ENCODE measurements at regions not wholly inside any gene's neighbourhood (a gene's known extent, or its start where the extent isn't known, plus 50 kb on each side); places are given as distances from the start of the nearest gene placed in this dataset.
A peak's percentile ranks its signal among the peaks of the same experiment; 100 is the strongest.

DNA sequence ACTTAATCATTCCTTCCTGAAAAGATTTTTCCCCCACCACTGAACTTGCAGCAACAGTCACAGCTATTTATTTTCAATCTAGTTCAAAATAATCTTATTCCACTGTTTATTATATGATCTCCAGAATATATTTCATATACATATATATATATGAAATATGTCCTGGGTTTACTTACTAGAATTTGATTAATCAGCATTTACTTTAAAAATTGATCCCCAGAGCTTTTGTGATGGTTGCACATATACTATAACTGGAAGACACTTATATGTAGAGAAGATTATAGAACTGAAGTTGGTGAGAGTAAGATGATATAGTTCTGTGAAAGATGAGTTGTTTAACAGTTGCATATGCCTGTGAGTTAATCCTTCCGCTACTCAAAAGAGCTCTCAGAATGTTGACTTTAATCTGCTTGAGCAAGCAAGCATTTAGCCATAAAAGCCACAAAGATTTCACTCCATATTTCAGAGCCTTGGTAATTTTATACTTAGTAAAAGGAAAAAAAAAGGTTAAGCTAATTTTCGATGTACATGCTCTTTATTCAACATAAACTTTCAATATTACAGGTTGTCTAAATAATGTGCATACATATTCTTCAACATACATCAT lies 399.3 kb upstream of the CDH9 start:
- Histone ChIP-seq H3K4me3 (ENCODE audit: low read length in 3 of 3) (no peak overlapping the region), H3K9me3 (ENCODE audit: control insufficient read depth in 2 of 3, insufficient read depth in 1 of 3, low read length in 3 of 3) (no peaks in the 10 kb centered on the region), H3K9ac (ENCODE audit: low read length in 3 of 3) (no peak overlapping the region), H3K27me3 (ENCODE audit: control insufficient read depth, insufficient read depth, low read length) (no peaks in the 10 kb centered on the region), H3K36me3 (ENCODE audit: control insufficient read depth in 2 of 3, insufficient read depth in 3 of 3, low read length in 3 of 3) (no peaks in the 10 kb centered on the region), H3K27ac (ENCODE audit: low read depth in 2 of 2, low read length in 2 of 2) (no peak overlapping the region), H3K4me1 (ENCODE audit: control insufficient read depth in 2 of 3, insufficient read depth in 2 of 3, low read depth in 1 of 3, low read length in 3 of 3) (no peaks in the 10 kb centered on the region)
- FAIRE-seq (no peak), DNase-seq (peak in 2 of 5 donors; percentile 34 to 35)
- TF ChIP-seq, protein P1, sequence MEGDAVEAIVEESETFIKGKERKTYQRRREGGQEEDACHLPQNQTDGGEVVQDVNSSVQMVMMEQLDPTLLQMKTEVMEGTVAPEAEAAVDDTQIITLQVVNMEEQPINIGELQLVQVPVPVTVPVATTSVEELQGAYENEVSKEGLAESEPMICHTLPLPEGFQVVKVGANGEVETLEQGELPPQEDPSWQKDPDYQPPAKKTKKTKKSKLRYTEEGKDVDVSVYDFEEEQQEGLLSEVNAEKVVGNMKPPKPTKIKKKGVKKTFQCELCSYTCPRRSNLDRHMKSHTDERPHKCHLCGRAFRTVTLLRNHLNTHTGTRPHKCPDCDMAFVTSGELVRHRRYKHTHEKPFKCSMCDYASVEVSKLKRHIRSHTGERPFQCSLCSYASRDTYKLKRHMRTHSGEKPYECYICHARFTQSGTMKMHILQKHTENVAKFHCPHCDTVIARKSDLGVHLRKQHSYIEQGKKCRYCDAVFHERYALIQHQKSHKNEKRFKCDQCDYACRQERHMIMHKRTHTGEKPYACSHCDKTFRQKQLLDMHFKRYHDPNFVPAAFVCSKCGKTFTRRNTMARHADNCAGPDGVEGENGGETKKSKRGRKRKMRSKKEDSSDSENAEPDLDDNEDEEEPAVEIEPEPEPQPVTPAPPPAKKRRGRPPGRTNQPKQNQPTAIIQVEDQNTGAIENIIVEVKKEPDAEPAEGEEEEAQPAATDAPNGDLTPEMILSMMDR (IDR thresholded peaks at IDR 0.05; ENCODE audit: borderline replicate concordance, extremely low read depth, insufficient read depth) = no peak
- intact Hi-C loops (cut with DNase I) = no loop called here

DNA sequence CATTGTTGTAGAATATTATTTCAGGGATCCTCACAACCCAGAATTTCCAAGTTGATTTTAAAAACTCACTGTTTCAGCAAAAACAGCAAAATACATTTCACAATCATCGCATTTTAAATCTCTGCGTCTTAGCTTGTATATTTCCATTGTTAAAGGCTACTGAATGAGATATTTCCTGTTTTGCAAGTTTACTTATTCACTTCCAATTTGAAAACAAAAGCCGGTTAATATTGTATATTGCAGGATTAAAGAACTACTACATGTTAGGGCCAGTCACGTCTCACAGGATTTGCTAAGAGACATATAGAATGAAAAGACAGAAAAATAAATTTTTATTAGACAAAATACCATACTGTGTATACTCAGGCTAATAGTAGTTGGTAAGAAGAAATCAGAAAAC lies 395.9 kb upstream of the CDH9 start:
- no peaks in the 10 kb centered on the region for H3K4me1 ChIP-seq (ENCODE audit: control insufficient read depth in 2 of 3, insufficient read depth in 2 of 3, low read depth in 1 of 3, low read length in 3 of 3)
- intact Hi-C loops (cut with DNase I) = no loop called here
- no peak for DNase-seq
- H3K9ac ChIP-seq (ENCODE audit: low read length in 3 of 3) = no peak overlapping the region
- no peak overlapping the region for H3K4me3 ChIP-seq (ENCODE audit: low read length in 3 of 3)
- H3K27me3 ChIP-seq (ENCODE audit: control insufficient read depth, insufficient read depth, low read length) = no peaks in the 10 kb centered on the region
- TF ChIP-seq, protein P1 (IDR thresholded peaks at IDR 0.05; ENCODE audit: borderline replicate concordance, extremely low read depth, insufficient read depth) = no peak
- no peaks in the 10 kb centered on the region for H3K36me3 ChIP-seq (ENCODE audit: control insufficient read depth in 2 of 3, insufficient read depth in 3 of 3, low read length in 3 of 3)
- no peak overlapping the region for H3K27ac ChIP-seq (ENCODE audit: low read depth in 2 of 2, low read length in 2 of 2)
- no peak for FAIRE-seq
- no peaks in the 10 kb centered on the region for H3K9me3 ChIP-seq (ENCODE audit: control insufficient read depth in 2 of 3, insufficient read depth in 1 of 3, low read length in 3 of 3)

DNA sequence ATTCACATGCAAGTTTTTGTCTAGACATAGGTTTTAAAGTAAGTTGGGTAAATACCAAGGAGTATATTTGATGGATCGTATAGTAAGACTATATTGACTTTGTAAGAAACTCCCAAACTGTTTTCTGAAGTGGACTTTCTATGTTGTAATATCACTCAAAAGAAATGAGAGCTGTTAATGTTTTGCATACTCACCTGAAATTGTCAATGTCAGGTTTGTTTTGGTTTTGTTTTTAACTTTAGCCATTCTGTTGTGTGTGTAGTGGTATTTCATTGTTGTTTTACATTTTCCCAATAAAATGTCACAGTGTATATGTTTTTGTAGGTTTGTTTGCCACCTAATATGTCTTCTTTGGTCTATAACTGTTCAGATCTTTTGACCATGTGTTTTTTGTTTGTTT lies 375.7 kb upstream of the CDH9 start:
- no peaks in the 10 kb centered on the region for H3K27me3 ChIP-seq (ENCODE audit: control insufficient read depth, insufficient read depth, low read length)
- intact Hi-C loops (cut with DNase I) = no loop called here
- H3K9me3 ChIP-seq (ENCODE audit: control insufficient read depth in 2 of 3, insufficient read depth in 1 of 3, low read length in 3 of 3) = no peaks in the 10 kb centered on the region
- H3K36me3 ChIP-seq (ENCODE audit: control insufficient read depth in 2 of 3, insufficient read depth in 3 of 3, low read length in 3 of 3) = no peaks in the 10 kb centered on the region
- H3K9ac ChIP-seq (ENCODE audit: low read length in 3 of 3) = no peak overlapping the region
- DNase-seq (no peak), FAIRE-seq (no peak)
- TF ChIP-seq, protein P1 (IDR thresholded peaks at IDR 0.05; ENCODE audit: borderline replicate concordance, extremely low read depth, insufficient read depth) = no peak
- H3K4me1 ChIP-seq (ENCODE audit: control insufficient read depth in 2 of 3, insufficient read depth in 2 of 3, low read depth in 1 of 3, low read length in 3 of 3) = no peaks in the 10 kb centered on the region
- H3K4me3 ChIP-seq (ENCODE audit: low read length in 3 of 3) = no peak overlapping the region
- no peak overlapping the region for H3K27ac ChIP-seq (ENCODE audit: low read depth in 2 of 2, low read length in 2 of 2)

DNA sequence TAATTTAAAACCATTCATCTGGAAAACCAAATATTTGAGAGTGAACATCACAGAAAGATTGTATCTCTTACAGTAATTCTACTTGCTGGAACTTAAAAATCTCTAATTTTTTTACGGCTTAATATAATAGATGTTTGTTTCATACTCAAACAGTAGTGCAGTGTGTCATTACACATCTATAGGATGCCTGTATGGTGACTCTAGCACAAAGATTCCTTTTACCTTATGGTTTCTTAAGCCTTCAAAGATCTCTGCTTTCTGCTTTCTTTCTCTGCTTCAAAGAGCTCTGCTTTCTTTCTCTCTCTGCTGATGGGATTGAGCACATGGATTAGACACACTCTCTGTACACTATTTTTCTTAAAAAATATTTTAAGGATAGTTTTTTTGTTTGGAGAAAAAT lies 374.0 kb upstream of the CDH9 start:
- TF ChIP-seq, protein P1 (IDR thresholded peaks at IDR 0.05; ENCODE audit: borderline replicate concordance, extremely low read depth, insufficient read depth) = no peak
- Histone ChIP-seq H3K27ac (ENCODE audit: low read depth in 2 of 2, low read length in 2 of 2) (no peak overlapping the region), H3K4me3 (ENCODE audit: low read length in 3 of 3) (no peak overlapping the region), H3K9me3 (ENCODE audit: control insufficient read depth in 2 of 3, insufficient read depth in 1 of 3, low read length in 3 of 3) (no peaks in the 10 kb centered on the region), H3K9ac (ENCODE audit: low read length in 3 of 3) (no peak overlapping the region), H3K36me3 (ENCODE audit: control insufficient read depth in 2 of 3, insufficient read depth in 3 of 3, low read length in 3 of 3) (no peaks in the 10 kb centered on the region), H3K4me1 (ENCODE audit: control insufficient read depth in 2 of 3, insufficient read depth in 2 of 3, low read depth in 1 of 3, low read length in 3 of 3) (no peaks in the 10 kb centered on the region), H3K27me3 (ENCODE audit: control insufficient read depth, insufficient read depth, low read length) (no peaks in the 10 kb centered on the region)
- FAIRE-seq = no peak
- intact Hi-C loops (cut with DNase I) = no loop called here
- no peak for DNase-seq
